ENCODE measurements at regions not wholly inside any gene's neighbourhood (a gene's known extent, or its start where the extent isn't known, plus 50 kb on each side); places are given as distances from the start of the nearest gene placed in this dataset.

DNA sequence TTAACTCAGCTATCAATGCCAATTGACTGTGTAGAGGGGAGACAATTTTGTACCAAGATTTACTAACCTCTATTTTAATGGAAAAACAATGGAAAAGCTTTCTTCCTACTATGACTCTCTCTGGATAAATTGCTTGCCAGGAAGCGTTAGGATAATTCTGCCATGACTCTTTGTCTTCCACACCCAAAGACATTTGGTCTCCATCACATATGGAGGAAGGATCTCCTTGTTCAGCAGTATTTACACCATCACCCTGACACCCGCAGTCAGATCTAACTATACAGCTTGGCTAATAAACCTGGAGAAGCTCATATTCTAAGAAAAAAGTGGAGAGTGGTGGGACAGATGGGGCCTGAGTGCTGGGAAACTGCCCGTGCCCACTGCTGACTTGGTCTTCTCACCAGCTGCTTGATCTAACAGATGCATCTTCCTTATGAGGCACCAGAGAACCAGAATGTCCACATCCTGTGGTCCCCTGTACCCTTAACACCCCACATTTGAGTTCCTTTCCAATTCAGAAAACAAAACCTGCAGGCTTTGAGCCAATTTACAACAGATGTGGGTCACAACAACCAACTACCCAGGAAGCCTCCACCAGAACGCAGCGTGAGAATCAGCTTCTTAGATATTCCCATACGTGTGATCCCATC lies 154.0 kb downstream of the DAD1 start (continued):
- TF ChIP-seq CTBP2 (IDR thresholded peaks at IDR 0.05; ENCODE audit: borderline replicate concordance, insufficient read depth, insufficient read length, low read length) (no peak), KDM4A (IDR thresholded peaks at IDR 0.05; ENCODE audit: low read depth, low read length, severe bottlenecking) (no peak), EZH2 (IDR thresholded peaks at IDR 0.05; ENCODE audit: low read depth, low read length, severe bottlenecking) (no peak), CEBPB (IDR thresholded peaks at IDR 0.05; ENCODE audit: low read depth, low read length) (no peak), EP300 (IDR thresholded peaks at IDR 0.05; ENCODE audit: borderline replicate concordance in 1 of 2, low read depth in 2 of 2, low read length in 2 of 2) (no peak)
- TF ChIP-seq, protein P1, sequence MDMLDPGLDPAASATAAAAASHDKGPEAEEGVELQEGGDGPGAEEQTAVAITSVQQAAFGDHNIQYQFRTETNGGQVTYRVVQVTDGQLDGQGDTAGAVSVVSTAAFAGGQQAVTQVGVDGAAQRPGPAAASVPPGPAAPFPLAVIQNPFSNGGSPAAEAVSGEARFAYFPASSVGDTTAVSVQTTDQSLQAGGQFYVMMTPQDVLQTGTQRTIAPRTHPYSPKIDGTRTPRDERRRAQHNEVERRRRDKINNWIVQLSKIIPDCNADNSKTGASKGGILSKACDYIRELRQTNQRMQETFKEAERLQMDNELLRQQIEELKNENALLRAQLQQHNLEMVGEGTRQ (IDR thresholded peaks at IDR 0.05; ENCODE audit: low read length), result no peak
- TF ChIP-seq, protein P2, sequence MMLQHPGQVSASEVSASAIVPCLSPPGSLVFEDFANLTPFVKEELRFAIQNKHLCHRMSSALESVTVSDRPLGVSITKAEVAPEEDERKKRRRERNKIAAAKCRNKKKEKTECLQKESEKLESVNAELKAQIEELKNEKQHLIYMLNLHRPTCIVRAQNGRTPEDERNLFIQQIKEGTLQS (IDR thresholded peaks at IDR 0.05; ENCODE audit: insufficient read depth, low read depth, low read length), result no peak
